ENCODE measurements at regions not wholly inside any gene's neighbourhood (a gene's known extent, or its start where the extent isn't known, plus 50 kb on each side); places are given as distances from the start of the nearest gene placed in this dataset.

DNA sequence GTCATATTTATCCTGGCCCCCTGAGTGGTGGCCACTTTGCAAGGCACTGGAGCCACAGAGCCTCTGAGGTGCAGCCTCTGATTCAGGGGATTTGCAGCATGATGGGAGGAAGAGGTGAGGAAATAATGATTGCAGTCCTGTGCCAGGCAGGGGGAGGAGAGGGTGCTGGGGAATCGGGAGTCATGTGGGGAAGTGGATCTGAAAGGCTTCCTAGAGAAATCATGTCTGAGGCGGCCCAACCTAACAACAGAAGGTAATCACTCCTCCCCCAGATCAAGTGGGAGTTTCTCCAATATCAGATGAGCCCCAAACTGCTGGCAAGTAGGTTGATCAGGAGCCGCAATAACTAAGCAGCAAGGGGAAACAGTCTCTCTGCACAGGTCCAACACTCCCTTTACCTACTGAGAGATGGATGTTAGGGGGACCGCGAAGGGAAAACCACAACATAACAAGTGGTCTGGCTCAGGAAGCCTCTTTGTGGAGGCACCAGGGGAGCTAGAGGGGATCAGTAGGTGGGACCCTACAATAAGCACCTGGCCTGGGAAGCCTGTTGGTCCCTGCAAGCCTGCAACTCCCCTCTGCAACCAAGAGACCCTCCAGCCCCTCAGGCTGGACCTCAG, 71.8 kb upstream of the NPAS2 start:
- H3K9me1 ChIP-seq (replicated peaks; ENCODE audit: control insufficient read depth, extremely low read depth, insufficient read depth, low read length) = no peaks in the 10 kb centered on the region
- intact Hi-C loops (cut with micrococcal nuclease) (no loop called here), dilution Hi-C loops (cut with MboI; ENCODE audit: extremely low pct_ligation_motif_present, low sequenced_read_pairs) (no loop called here)
- H3K79me2 ChIP-seq (ENCODE audit: control insufficient read depth, insufficient read depth, low read length) = no peaks in the 10 kb centered on the region
- no peaks in the 10 kb centered on the region for H4K20me1 ChIP-seq (replicated peaks; ENCODE audit: control insufficient read depth, extremely low read depth, insufficient read depth, low read length)
- no peak overlapping the region for H3K27ac ChIP-seq (ENCODE audit: insufficient read depth, low read depth, low read length)
- H3K9ac ChIP-seq (replicated peaks; ENCODE audit: extremely low read depth, insufficient read depth, low read length) = no peak overlapping the region
- H3K27me3 ChIP-seq (ENCODE audit: control insufficient read depth in 2 of 2, insufficient read depth in 2 of 2, low read length in 2 of 2) = no peaks in the 10 kb centered on the region
- no peaks in the 10 kb centered on the region for H3K9me3 ChIP-seq (replicated peaks; ENCODE audit: control insufficient read depth, insufficient read depth, low read length)
- no TSS peak for BruUV-seq (replicated peaks)
- TF ChIP-seq, protein P1, sequence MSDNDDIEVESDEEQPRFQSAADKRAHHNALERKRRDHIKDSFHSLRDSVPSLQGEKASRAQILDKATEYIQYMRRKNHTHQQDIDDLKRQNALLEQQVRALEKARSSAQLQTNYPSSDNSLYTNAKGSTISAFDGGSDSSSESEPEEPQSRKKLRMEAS (IDR thresholded peaks at IDR 0.05; ENCODE audit: insufficient read depth, insufficient read length) = no peak
- TF ChIP-seq GATA2 (IDR thresholded peaks at IDR 0.05; ENCODE audit: insufficient read depth, insufficient read length, low read depth, low read length) (no peak), FOS (IDR thresholded peaks at IDR 0.05; ENCODE audit: borderline replicate concordance, insufficient read depth, low read length) (no peak), MYC (IDR thresholded peaks at IDR 0.05; ENCODE audit: low read depth, low read length) (no peak), POLR2AphosphoS5 (IDR thresholded peaks at IDR 0.05; ENCODE audit: insufficient read depth, low read depth, low read length) (no peak), JUN (IDR thresholded peaks at IDR 0.05; ENCODE audit: borderline replicate concordance, insufficient read depth, insufficient read length, low read depth) (no peak), EZH2 (IDR thresholded peaks at IDR 0.05; ENCODE audit: borderline replicate concordance, low read depth, low read length, severe bottlenecking) (no peak), POLR2A (IDR thresholded peaks at IDR 0.05; ENCODE audit: low read depth, low read length) (no peak)
- TF ChIP-seq, protein P2, sequence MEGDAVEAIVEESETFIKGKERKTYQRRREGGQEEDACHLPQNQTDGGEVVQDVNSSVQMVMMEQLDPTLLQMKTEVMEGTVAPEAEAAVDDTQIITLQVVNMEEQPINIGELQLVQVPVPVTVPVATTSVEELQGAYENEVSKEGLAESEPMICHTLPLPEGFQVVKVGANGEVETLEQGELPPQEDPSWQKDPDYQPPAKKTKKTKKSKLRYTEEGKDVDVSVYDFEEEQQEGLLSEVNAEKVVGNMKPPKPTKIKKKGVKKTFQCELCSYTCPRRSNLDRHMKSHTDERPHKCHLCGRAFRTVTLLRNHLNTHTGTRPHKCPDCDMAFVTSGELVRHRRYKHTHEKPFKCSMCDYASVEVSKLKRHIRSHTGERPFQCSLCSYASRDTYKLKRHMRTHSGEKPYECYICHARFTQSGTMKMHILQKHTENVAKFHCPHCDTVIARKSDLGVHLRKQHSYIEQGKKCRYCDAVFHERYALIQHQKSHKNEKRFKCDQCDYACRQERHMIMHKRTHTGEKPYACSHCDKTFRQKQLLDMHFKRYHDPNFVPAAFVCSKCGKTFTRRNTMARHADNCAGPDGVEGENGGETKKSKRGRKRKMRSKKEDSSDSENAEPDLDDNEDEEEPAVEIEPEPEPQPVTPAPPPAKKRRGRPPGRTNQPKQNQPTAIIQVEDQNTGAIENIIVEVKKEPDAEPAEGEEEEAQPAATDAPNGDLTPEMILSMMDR (IDR thresholded peaks at IDR 0.05; ENCODE audit: extremely low read depth in 1 of 2, insufficient read depth in 1 of 2, low read depth in 1 of 2, low read length in 2 of 2) = no peak
- H3K4me1 ChIP-seq (ENCODE audit: control insufficient read depth, extremely low read depth, insufficient read depth, low read length) = no peaks in the 10 kb centered on the region
- H3K36me3 ChIP-seq (ENCODE audit: control insufficient read depth in 2 of 2, extremely low read depth in 1 of 2, insufficient read depth in 2 of 2, low read length in 2 of 2) = no peaks in the 10 kb centered on the region
- no peak overlapping the region for H2AFZ ChIP-seq (ENCODE audit: low read depth, low read length)
- no peak for FAIRE-seq
- H3K4me3 ChIP-seq (replicated peaks in 1 of 3; ENCODE audit: insufficient read depth in 1 of 3, low read depth in 1 of 3, low read length in 3 of 3) = no peak overlapping the region
- ChIA-PET CTCF (interaction anchor here (1.3 kb wide), 1 partner anchor 13 kb away, joined by 3 read pairs; no protein-coding TSS in a partner anchor), POLR2A (no interaction called here)
- no peak for DNase-seq (ENCODE audit: low read depth, low spot score)
- H3K4me2 ChIP-seq (ENCODE audit: insufficient read depth, low read length) = no peak overlapping the region
